BJ (cell line): ENCODE measurements at regions not wholly inside any gene's neighbourhood (a gene's known extent, or its start where the extent isn't known, plus 50 kb on each side); places are given as distances from the start of the nearest gene placed in this dataset.
"Not testable (repeated sequence)": the region's sequence is repeated elsewhere in the genome, so short reads cannot be mapped to it uniquely, and the experiment has no call there.

Source experiments
- CTCF ChIA-PET: fragments of 350-600 bp; formaldehyde crosslinking; extraction: SDS; loops from one replicate; lab custom pipeline; 2021; ENCODE audit warnings: antibody characterized with exemption, inconsistent platforms; lab: Yijun Ruan, JAX
- POLR2A ChIA-PET: fragments of 300-600 bp; sonication (Branson Sonifier 250); formaldehyde crosslinking; extraction: SDS; loops from one replicate; lab custom pipeline; 2021; ENCODE audit warnings: antibody characterized with exemption; lab: Charles Lee
- DNase-seq: peaks from one replicate; pipeline ENCODE4 v3.0.0-alpha.2; 2011; ENCODE audit warnings: low read depth
- H3K27me3 ChIP-seq: 2 replicates; pipeline ENCODE4 v1.6.0; 2011; ENCODE audit warnings: low read length; ENCODE audit not compliant: control insufficient read depth, insufficient read depth
- H3K36me3 ChIP-seq: 2 replicates; pipeline ENCODE4 v1.5.1; 2011; ENCODE audit warnings: low read length; ENCODE audit not compliant: control insufficient read depth, insufficient read depth
- H3K4me3 ChIP-seq: 2 replicates; pipeline ENCODE4 v1.5.1; 2011; ENCODE audit warnings: low read depth, mild to moderate bottlenecking, control low read depth, low read length
- CTCF ChIP-seq: IDR thresholded peaks from 2 replicates; pipeline ENCODE4 v1.5.1; 2011; ENCODE audit warnings: low read depth, mild to moderate bottlenecking, control low read depth, inconsistent platforms, low read length, moderate library complexity; ENCODE audit not compliant: insufficient read depth

- Histone ChIP-seq H3K27me3 (no peaks in the 10 kb centered on the region), H3K4me3 (no peak overlapping the region), H3K36me3 (no peaks in the 10 kb centered on the region)
- no peak for TF ChIP-seq CTCF
- ChIA-PET POLR2A (no interaction called here), CTCF (no interaction called here)
- DNase-seq = no peak
These were observed 156.7 kb downstream of the TMEM121 start for GRCh38 chr14:105682956-105683570.

- H3K4me3 ChIP-seq, POLR2A ChIA-PET, H3K27me3 ChIP-seq, CTCF ChIA-PET, DNase-seq, H3K36me3 ChIP-seq: not testable (repeated sequence)
These were observed 157.7 kb downstream of the TMEM121 start for GRCh38 chr14:105684056-105684455.

DNA sequence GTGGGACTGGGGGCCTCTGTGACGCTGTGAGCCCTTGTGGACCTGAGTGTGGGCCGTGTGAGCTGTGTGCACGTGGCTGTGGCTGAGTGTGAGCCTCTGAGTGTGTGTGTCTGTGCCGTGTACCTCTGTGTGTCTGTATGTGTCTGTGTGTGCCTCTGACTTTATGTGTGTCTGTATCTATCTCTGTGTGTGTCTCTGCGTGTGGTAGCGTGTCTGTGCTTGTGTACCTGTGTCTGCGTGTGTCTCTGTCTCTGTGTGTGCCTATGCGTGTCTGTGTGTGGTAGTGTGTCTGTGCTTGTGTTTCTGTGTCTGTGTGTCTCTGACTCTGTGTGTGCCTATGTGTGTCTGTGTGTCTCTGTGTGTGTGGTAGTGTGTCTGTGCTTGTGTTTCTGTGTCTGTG is 158.2 kb downstream of the TMEM121 start:
- POLR2A ChIA-PET, H3K36me3 ChIP-seq, CTCF ChIA-PET, H3K4me3 ChIP-seq, H3K27me3 ChIP-seq, DNase-seq: not testable (repeated sequence)

DNA sequence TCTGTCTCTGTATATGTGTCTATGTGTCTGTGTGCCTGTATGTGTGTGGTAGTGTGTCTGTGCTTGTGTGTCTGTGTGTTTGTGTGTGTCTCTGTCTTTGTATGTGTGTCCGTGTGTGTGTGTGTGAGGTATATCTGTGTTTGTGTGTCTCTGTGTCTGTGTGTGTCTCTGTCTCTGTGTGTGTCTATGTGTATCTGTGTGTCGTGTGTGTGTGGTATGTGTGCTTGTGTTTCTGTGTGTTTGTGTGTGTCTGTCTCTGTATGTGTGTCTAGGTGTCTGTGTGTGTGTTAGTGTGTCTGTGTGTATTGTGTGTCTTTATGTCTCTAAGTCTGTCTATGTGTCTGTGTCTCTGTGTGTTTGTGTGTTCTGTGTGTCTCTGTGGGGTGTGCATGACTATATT is 158.6 kb downstream of the TMEM121 start:
- H3K4me3 ChIP-seq = no peak overlapping the region
- no peak for TF ChIP-seq CTCF
- ChIA-PET CTCF (no interaction called here), POLR2A (no interaction called here)
- H3K27me3 ChIP-seq = no peaks in the 10 kb centered on the region
- DNase-seq = no peak
- no peaks in the 10 kb centered on the region for H3K36me3 ChIP-seq

DNA sequence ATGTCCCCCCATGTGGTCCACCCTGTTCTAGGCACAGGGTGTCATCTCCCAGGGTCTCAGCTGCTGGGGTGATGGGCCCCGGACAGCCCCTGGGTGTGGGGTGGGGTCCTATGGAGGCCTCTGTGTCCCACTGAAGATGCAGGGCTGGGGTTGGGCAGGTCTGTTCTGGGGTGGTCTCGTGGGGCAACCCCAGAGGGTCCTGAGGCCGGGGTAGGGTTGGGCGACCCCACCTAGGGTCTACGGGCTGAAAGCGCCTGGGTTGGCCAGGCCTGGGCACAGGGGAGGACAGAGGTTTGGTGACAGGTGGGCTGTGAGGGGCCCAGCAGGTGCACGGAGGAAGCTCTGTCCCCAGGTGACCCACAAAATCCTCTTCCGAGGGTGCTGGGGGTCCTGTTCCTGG is 159.2 kb downstream of the TMEM121 start:
- H3K36me3 ChIP-seq, CTCF ChIA-PET, H3K4me3 ChIP-seq, H3K27me3 ChIP-seq, DNase-seq, POLR2A ChIA-PET: not testable (repeated sequence)

DNA sequence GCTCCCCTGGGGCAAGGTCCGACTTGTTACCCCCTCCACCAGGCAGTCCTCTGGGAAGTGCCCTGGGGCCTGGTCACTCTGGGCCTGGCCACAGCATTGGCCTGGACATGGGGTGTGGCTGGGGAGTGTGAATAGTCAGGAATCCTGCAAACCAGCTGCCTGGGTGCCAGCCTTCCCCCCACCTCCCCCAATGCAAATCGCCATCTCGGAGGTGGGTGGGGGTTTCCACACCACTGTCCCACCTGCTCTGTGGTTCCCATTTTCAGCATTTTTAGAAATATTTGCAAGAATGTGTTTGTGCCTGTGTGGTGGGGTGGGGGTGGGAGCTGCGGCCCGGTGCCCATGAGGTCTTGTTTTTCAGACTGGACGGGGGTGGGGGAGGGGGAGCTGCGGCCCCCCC is 159.7 kb downstream of the TMEM121 start:
- H3K27me3 ChIP-seq, DNase-seq, H3K36me3 ChIP-seq, H3K4me3 ChIP-seq, CTCF ChIA-PET, POLR2A ChIA-PET: not testable (repeated sequence)

- H3K4me3 ChIP-seq, H3K36me3 ChIP-seq, H3K27me3 ChIP-seq, POLR2A ChIA-PET, CTCF ChIA-PET, DNase-seq: not testable (repeated sequence)
These were observed 160.2 kb downstream of the TMEM121 start for GRCh38 chr14:105686462-105687170.

DNA sequence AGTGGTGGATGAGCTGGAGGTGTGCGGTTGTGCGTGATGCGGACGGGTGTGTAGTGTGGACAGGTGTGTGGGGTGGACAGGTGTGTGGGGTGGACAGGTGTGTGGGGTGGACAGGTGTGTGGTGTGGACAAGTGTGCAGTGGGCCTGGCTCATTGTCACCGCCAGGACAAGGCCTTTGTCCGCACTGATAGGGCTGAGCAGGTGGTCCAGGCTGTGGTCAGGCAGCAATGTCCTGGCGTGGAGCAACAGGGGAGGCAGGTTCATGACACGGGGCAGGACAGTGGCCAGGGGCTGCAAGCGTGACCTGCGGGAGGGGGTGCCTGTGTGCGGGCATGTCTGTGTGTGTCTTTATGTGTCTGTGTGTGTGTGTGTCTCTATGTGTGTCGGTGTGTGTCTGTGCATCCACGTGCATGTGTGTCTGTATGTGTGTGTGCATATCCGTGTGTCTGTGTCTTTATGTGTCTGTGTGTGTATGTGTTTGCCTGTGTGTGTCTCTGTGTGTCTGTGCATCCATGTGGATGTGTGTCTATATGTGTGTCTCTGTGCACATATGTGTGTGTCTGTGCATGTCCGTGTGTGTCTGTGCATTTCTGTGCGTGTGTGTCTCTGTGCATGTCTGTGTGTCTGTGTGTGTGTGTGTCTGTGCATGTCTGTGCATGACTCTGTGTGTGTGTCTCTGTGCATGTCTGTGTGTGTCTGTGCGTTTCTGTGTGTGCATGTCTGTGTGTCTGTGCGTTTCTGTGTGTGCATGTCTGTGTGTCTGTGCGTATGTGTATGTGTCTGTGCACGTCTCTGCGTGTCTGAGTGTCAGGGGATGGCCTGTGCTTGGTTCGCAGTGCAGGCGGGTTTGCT is 161.0 kb downstream of the TMEM121 start:
- CTCF ChIA-PET, POLR2A ChIA-PET: not testable (repeated sequence)

GRCh38 chr14:105688023-105688351 is 161.6 kb downstream of the TMEM121 start:
- POLR2A ChIA-PET, H3K27me3 ChIP-seq, H3K4me3 ChIP-seq, CTCF ChIA-PET, H3K36me3 ChIP-seq, DNase-seq: not testable (repeated sequence)

More for the DNA sequence above, 161.0 kb downstream of the TMEM121 start:
- not testable (repeated sequence) for H3K4me3 ChIP-seq, H3K27me3 ChIP-seq, DNase-seq, H3K36me3 ChIP-seq

DNA sequence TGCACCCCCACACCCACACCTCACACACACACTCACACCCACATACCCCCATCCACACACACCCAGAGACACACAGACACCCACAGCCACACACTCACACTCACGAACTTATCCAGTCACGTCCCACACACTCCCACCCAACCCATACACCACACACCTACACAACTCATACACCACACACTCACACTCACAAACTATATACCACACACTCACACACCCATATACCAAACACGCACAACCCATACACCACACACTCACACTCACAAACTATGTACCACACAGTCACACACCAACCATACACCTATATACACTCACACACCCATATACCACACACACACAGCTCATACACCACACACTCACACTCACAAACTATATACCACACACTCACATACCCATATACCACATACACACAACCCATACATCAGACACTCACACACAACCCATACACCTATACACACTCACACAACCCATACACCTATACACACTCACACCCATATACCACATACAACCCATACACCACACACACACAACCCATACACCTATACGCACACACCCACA is 162.4 kb downstream of the TMEM121 start:
- H3K36me3 ChIP-seq, POLR2A ChIA-PET, H3K4me3 ChIP-seq, CTCF ChIA-PET, H3K27me3 ChIP-seq, DNase-seq: not testable (repeated sequence)
